GM21723 (cell line): ENCODE measurements at regions not wholly inside any gene's neighbourhood (a gene's known extent, or its start where the extent isn't known, plus 50 kb on each side); places are given as distances from the start of the nearest gene placed in this dataset.

Source experiments
- ATAC-seq: cut with Tn5 transposase; IDR thresholded peaks from one replicate; pipeline ENCODE4 v1.9.1; 2021; ENCODE audit warnings: mild to moderate bottlenecking, moderate library complexity; ENCODE audit not compliant: unreplicated experiment

DNA sequence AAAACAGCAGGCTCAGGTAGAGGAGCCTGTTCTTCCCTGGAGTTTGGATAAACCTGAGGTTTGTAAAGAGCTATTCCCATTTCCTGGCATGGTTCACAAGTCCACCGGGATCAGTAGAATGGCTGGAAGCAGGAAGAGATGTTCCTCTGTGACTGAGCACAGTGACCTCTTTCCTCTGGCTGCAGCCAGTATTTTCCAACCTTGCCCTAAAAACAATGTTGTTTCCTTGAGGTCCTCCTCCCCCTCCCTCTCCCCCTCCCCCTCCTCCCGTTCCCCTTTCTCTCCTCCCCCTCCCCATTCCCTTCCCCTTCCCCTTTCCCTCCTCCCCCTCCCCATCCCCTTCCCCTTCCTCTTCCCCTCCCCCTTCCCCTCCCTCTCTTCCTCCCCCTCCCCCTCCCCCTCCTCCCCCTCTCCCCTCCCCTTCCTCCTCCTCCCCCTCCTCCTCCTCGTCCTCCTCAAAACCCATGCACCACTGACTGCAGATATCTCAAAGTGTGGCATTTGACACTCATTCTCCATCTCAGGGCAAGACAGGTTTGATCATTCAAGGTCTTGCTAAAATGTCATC, 58.9 kb upstream of the MON1B start:
- no peak for ATAC-seq

DNA sequence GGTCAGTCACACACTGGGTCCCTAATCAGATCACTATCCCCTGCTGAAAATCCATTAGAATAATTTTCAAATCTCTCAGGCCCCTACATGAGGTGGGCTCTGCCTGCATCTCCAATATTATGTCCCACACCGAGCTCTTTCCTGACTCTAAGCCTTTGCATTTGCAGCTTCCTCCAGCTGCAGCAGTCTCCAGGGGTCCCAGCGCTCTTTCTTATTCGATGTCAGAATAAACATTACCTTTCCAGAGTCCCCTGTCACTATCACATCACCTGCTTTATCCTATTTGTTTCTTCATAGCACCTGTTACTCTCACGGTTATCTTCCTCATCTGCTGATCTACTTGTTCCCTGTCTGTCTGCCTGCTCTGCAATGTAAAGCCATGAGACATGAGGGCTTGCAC, 57.3 kb upstream of the MON1B start:
- ATAC-seq = no peak

DNA sequence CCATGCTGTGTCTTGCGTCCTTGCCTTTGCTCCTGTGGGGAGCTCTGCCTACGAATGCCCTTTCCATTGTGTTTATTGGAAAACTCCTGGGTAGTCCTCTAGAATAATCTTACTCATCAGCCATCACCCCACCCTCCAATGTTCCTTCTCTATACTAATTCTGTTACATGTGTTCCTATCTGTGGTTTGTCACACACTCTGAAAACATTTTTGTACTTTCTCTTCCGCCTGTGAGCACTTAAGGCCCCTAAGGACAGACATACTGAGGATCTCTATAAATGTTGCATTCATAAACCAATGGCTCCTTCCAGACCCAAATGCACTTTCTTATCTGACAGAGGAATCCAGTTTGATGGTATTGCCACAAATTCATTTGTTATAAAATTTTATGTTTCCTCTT, 53.9 kb upstream of the MON1B start:
- no peak for ATAC-seq
